ENCODE measurements at regions not wholly inside any gene's neighbourhood (a gene's known extent, or its start where the extent isn't known, plus 50 kb on each side); places are given as distances from the start of the nearest gene placed in this dataset.

DNA sequence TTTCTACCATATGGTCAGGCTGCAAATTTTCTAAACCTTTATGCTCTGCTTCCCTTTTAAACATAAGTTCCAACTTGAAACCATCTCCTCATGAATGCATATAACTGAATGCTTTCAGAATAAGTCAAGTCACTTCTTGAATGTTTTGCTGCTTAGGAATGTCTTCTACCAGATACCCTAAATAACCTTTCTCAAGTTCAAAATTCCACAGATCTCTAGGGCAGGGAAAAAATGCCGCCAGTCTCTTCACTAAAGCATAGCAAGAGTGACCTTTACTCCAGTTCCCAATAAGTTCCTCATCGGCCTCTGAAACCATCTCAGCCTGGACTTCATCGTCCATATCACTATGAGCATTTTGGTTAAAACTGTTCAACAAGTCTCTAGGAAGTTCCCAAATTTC is 1011.2 kb upstream of the CITED2 start:
- TF ChIP-seq EZH2 (IDR thresholded peaks at IDR 0.05; ENCODE audit: insufficient read depth, poor library complexity, severe bottlenecking) (no peak), EZH2phosphoT487 (IDR thresholded peaks at IDR 0.05; ENCODE audit: insufficient read depth, low read depth) (no peak)

Data from GM23248 (cell line).